ENCODE measurements at regions not wholly inside any gene's neighbourhood (a gene's known extent, or its start where the extent isn't known, plus 50 kb on each side); places are given as distances from the start of the nearest gene placed in this dataset.
A peak's percentile ranks its signal among the peaks of the same experiment; 100 is the strongest.

GRCh38 chr7:54701982-54702381 lies 57.0 kb downstream of the SEC61G start:
- DNase-seq (ENCODE audit: low spot score) = no peak

GRCh38 chr7:54699715-54700114 lies 59.3 kb downstream of the SEC61G start:
- DNase-seq (ENCODE audit: low spot score) = no peak

- DNase-seq (ENCODE audit: low spot score) = no peak
Observed at GRCh38 chr7:54697659-54698186, 61.3 kb downstream of the SEC61G start.

- DNase-seq (ENCODE audit: low spot score) = no peak
Observed at GRCh38 chr7:54690892-54691291, 68.1 kb downstream of the SEC61G start.

GRCh38 chr7:54690050-54690443 lies 69.0 kb downstream of the SEC61G start:
- no peak for DNase-seq (ENCODE audit: low spot score)

GRCh38 chr7:54689394-54690049 lies 69.5 kb downstream of the SEC61G start:
- no peak for DNase-seq (ENCODE audit: low spot score)

- DNase-seq (ENCODE audit: low spot score) = no peak
Observed at GRCh38 chr7:54687462-54688212, 71.4 kb downstream of the SEC61G start.

GRCh38 chr7:54680377-54681005 lies 78.5 kb downstream of the SEC61G start:
- no peak for DNase-seq (ENCODE audit: low spot score)

GRCh38 chr7:54679490-54679817 lies 79.6 kb downstream of the SEC61G start:
- no peak for DNase-seq (ENCODE audit: low spot score)

- DNase-seq (ENCODE audit: low spot score) = no peak
Observed at GRCh38 chr7:54678763-54679489, 80.1 kb downstream of the SEC61G start.

- DNase-seq (ENCODE audit: low spot score) = no peak
Observed at GRCh38 chr7:54674891-54675290, 84.1 kb downstream of the SEC61G start.

- DNase-seq (ENCODE audit: low spot score) = no peak
Observed at GRCh38 chr7:54672519-54672918, 86.5 kb downstream of the SEC61G start.

GRCh38 chr7:54664235-54665228 lies 94.5 kb downstream of the SEC61G start:
- DNase-seq (ENCODE audit: low spot score) = peak; percentile 69

- DNase-seq (ENCODE audit: low spot score) = no peak
Observed at GRCh38 chr7:54663603-54664234, 95.3 kb downstream of the SEC61G start.

- DNase-seq (ENCODE audit: low spot score) = no peak
Observed at GRCh38 chr7:54663186-54663585, 95.8 kb downstream of the SEC61G start.

GRCh38 chr7:54662701-54663100 lies 96.3 kb downstream of the SEC61G start:
- no peak for DNase-seq (ENCODE audit: low spot score)

- DNase-seq (ENCODE audit: low spot score) = no peak
Observed at GRCh38 chr7:54653905-54654304, 105.1 kb downstream of the SEC61G start.

GRCh38 chr7:54643064-54643463 lies 100.9 kb downstream of the VSTM2A start:
- DNase-seq (ENCODE audit: low spot score) = no peak

- no peak for DNase-seq (ENCODE audit: low spot score)
Observed at GRCh38 chr7:54637712-54638396, 95.7 kb downstream of the VSTM2A start.

GRCh38 chr7:54632696-54633095 lies 90.5 kb downstream of the VSTM2A start:
- no peak for DNase-seq (ENCODE audit: low spot score)

All from AG08396 (cell line).